Naive thymus-derived CD8-positive, alpha-beta T cell (primary cell): ENCODE measurements at regions not wholly inside any gene's neighbourhood (a gene's known extent, or its start where the extent isn't known, plus 50 kb on each side); places are given as distances from the start of the nearest gene placed in this dataset.

Source experiments
- ATAC-seq, 2 donors: fragments of 150-1000 bp; cut with Tn5 transposase in 1 of 2; sonication (Bioruptor Pico), chemical (Tn5 transposase) in 1 of 2; 1 replicate in 1 of 2; 2 replicates in 1 of 2; pipeline ENCODE4 v1.10.0; 2021; ENCODE audit warnings: mild to moderate bottlenecking in 2 of 2, moderate library complexity in 2 of 2
- POLR2A ChIA-PET: fragments of 350-600 bp; sonication (Branson Sonifier 250); formaldehyde crosslinking; loops from one replicate; lab custom pipeline; 2021; ENCODE audit warnings: antibody characterized with exemption; lab: Charles Lee
- DNase-seq, 10 donors: peaks; one replicate each; pipeline versions ENCODE4 v3.0.0 to v3.0.0-alpha.2; 2020 to 2022
- H3K27ac Mint-ChIP-seq, 10 donors: one replicate each; pipeline ENCODE4 v1.8.0; 2020 to 2022; ENCODE audit warnings: mild to moderate bottlenecking in 10 of 10, mixed read lengths in 10 of 10, moderate library complexity in 4 of 10, inconsistent platforms in 1 of 10
- H3K27me3 Mint-ChIP-seq, 5 donors: one replicate each; pipeline ENCODE4 v1.8.0; 2021 to 2022; ENCODE audit warnings: mixed read lengths in 5 of 5
- H3K36me3 Mint-ChIP-seq, 3 donors: one replicate each; pipeline ENCODE4 v1.8.0; 2020 to 2022; ENCODE audit warnings: mixed read lengths in 3 of 3, mild to moderate bottlenecking in 2 of 3, inconsistent platforms in 1 of 3
- H3K4me1 Mint-ChIP-seq, 4 donors: one replicate each; pipeline ENCODE4 v1.8.0; 2021 to 2022; ENCODE audit warnings: mixed read lengths in 4 of 4
- H3K4me3 Mint-ChIP-seq, 10 donors: one replicate each; pipeline ENCODE4 v1.8.0; 2020 to 2022; ENCODE audit warnings: mild to moderate bottlenecking in 10 of 10, mixed read lengths in 10 of 10, moderate library complexity in 6 of 10, inconsistent platforms in 1 of 10
- H3K9me3 Mint-ChIP-seq, 9 donors: one replicate each; pipeline ENCODE4 v1.8.0; 2020 to 2022; ENCODE audit warnings: mixed read lengths in 9 of 9, mild to moderate bottlenecking in 3 of 9, inconsistent platforms in 1 of 9, moderate library complexity in 1 of 9

DNA sequence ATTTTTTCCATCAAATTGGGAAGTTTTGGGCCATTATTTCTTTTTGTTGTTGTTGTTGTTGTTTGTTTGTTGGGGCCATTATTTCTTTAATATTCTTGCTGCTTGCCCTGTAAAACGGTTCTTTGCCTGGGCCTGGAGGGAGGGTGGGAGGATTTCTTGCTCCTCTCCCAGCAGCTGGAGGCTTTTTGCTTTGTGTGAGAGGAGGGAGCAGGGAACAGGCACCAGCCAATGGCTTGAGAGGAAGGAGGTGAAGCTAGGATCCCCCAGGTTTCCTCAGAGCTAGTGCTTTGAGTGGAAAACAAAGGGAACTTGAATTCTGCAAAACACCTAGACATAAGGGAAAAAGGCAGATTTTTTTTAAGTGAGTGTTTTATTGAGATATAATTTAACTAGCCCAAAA is 61.2 kb upstream of the DNAJC19 start:
- DNase-seq = no peak
- Mint-ChIP-seq H3K27me3 (peaks cover 0 to 18% (median 3%) of the 10 kb centered on the region in 5 donors), H3K4me3 (no peak overlapping the region), H3K36me3 (peaks cover 3 to 18% (median 7%) of the 10 kb centered on the region in 3 donors), H3K27ac (no peak overlapping the region), H3K4me1 (no peaks in the 10 kb centered on the region), H3K9me3 (peaks cover 0 to 15% (median 3%) of the 10 kb centered on the region in 9 donors)
- POLR2A ChIA-PET = no interaction called here
- ATAC-seq = no peak

DNA sequence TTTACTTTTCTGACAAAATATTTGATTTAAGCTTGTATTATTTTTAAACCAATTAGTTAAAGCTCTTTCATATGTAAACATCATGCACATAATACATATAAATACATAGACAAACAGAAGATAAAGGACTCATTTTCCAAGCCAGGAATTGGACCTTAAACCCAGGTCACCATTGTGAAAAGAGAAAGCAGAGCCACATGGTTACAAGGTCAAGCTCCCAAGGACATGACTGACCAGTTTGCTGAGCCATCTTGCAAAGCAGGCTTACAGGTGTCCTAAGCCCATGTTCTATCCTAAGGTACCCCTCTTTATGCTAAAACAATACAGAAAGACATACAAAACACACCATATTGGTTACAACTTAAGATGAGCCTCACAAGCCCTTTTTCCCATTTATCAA is 50.5 kb upstream of the DNAJC19 start:
- H3K27me3 Mint-ChIP-seq = peaks cover 0 to 12% (median 0%) of the 10 kb centered on the region in 5 donors
- peaks cover 0 to 41% (median 17%) of the 10 kb centered on the region in 9 donors for H3K9me3 Mint-ChIP-seq
- no peak overlapping the region for H3K27ac Mint-ChIP-seq
- no peaks in the 10 kb centered on the region for H3K4me1 Mint-ChIP-seq
- H3K36me3 Mint-ChIP-seq = peaks cover 0 to 12% (median 10%) of the 10 kb centered on the region in 3 donors
- no peak for DNase-seq
- ATAC-seq = no peak
- POLR2A ChIA-PET = no interaction called here
- H3K4me3 Mint-ChIP-seq = no peak overlapping the region
